H9 (cell line): ENCODE measurements at regions not wholly inside any gene's neighbourhood (a gene's known extent, or its start where the extent isn't known, plus 50 kb on each side); places are given as distances from the start of the nearest gene placed in this dataset.

Source experiments
- DNase-seq: peaks from one replicate; pipeline ENCODE4 v3.0.0-alpha.2; 2017
- H2AFZ ChIP-seq: one replicate; pipeline ENCODE4 v1.6.1; 2013; ENCODE audit warnings: mild to moderate bottlenecking, low read length, control low read depth, moderate library complexity
- H2AK5ac ChIP-seq: 2 replicates; pipeline ENCODE4 v1.6.1; 2013; ENCODE audit warnings: low read length, control low read depth, mixed read lengths; ENCODE audit not compliant: insufficient read length
- H2BK120ac ChIP-seq: one replicate; pipeline ENCODE4 v1.6.1; 2013; ENCODE audit warnings: low read depth, mild to moderate bottlenecking, low read length, control low read depth, inconsistent platforms; ENCODE audit not compliant: poor library complexity, severe bottlenecking
- H2BK12ac ChIP-seq: 2 replicates; pipeline ENCODE4 v1.6.1; 2013; ENCODE audit warnings: low read length, control low read depth, mixed read lengths, low read depth; ENCODE audit not compliant: insufficient read length
- H2BK15ac ChIP-seq: 2 replicates; pipeline ENCODE4 v1.6.1; 2013; ENCODE audit warnings: low read depth, low read length, control low read depth
- H2BK20ac ChIP-seq: one replicate; pipeline ENCODE4 v1.6.1; 2013; ENCODE audit warnings: low read depth, mild to moderate bottlenecking, low read length, control low read depth, inconsistent platforms; ENCODE audit not compliant: poor library complexity, severe bottlenecking
- H2BK5ac ChIP-seq: 2 replicates; pipeline ENCODE4 v1.6.1; 2013; ENCODE audit warnings: low read length, control low read depth, mixed read lengths; ENCODE audit not compliant: insufficient read length
- H3K14ac ChIP-seq: 2 replicates; pipeline ENCODE4 v1.6.1; 2013; ENCODE audit warnings: low read length, control low read depth; ENCODE audit not compliant: insufficient read depth
- H3K18ac ChIP-seq: 2 replicates; pipeline ENCODE4 v1.6.1; 2013; ENCODE audit warnings: low read depth, mild to moderate bottlenecking, mixed read lengths, low read length, control low read depth; ENCODE audit not compliant: insufficient read length
- H3K23ac ChIP-seq: 2 replicates; pipeline ENCODE4 v1.6.1; 2013; ENCODE audit warnings: low read length, control low read depth, mixed read lengths, low read depth; ENCODE audit not compliant: insufficient read length
- H3K23me2 ChIP-seq: 2 replicates; pipeline ENCODE4 v1.6.1; 2013; ENCODE audit warnings: low read depth, mild to moderate bottlenecking, mixed read lengths, low read length, control low read depth; ENCODE audit not compliant: insufficient read length, poor library complexity, severe bottlenecking
- H3K27ac ChIP-seq: 2 replicates; pipeline ENCODE4 v1.5.1; 2013; ENCODE audit warnings: low read length, control low read depth, mixed read lengths, low read depth; ENCODE audit not compliant: insufficient read length
- H3K27me3 ChIP-seq: 2 replicates; pipeline ENCODE4 v1.6.1; 2013; ENCODE audit warnings: low read length, control low read depth, inconsistent platforms; ENCODE audit not compliant: insufficient read depth
- H3K4ac ChIP-seq: 2 replicates; pipeline ENCODE4 v1.6.1; 2013; ENCODE audit warnings: low read depth, mild to moderate bottlenecking, control low read depth, inconsistent platforms, low read length, moderate library complexity
- H3K4me1 ChIP-seq: 2 replicates; pipeline ENCODE4 v1.6.1; 2013; ENCODE audit warnings: low read length, control low read depth, inconsistent platforms; ENCODE audit not compliant: insufficient read depth
- H3K4me2 ChIP-seq: 2 replicates; pipeline ENCODE4 v1.6.1; 2013; ENCODE audit warnings: low read length, control low read depth, mixed read lengths; ENCODE audit not compliant: insufficient read length, insufficient read depth
- H3K56ac ChIP-seq: 2 replicates; pipeline ENCODE4 v1.6.1; 2013; ENCODE audit warnings: low read depth, mild to moderate bottlenecking, mixed read lengths, low read length, control low read depth; ENCODE audit not compliant: insufficient read length
- H3K79me1 ChIP-seq: 2 replicates; pipeline ENCODE4 v1.6.1; 2013; ENCODE audit warnings: low read depth, mild to moderate bottlenecking, moderate library complexity, low read length, control low read depth, inconsistent platforms; ENCODE audit not compliant: insufficient read depth, poor library complexity, severe bottlenecking
- H3K79me2 ChIP-seq: 2 replicates; pipeline ENCODE4 v1.6.1; 2013; ENCODE audit warnings: low read length, control low read depth, inconsistent platforms; ENCODE audit not compliant: insufficient read depth
- H3K9ac ChIP-seq: 2 replicates; pipeline ENCODE4 v1.6.1; 2013; ENCODE audit warnings: low read length, control low read depth, mixed read lengths; ENCODE audit not compliant: insufficient read length; ENCODE audit errors: extremely low read depth
- H3K9me3 ChIP-seq: one replicate; pipeline ENCODE4 v1.6.1; 2013; ENCODE audit warnings: low read depth, low read length, inconsistent platforms; ENCODE audit not compliant: control insufficient read depth
- H3T11ph ChIP-seq: one replicate; pipeline ENCODE4 v1.6.1; 2013; ENCODE audit warnings: mild to moderate bottlenecking, low read length, control low read depth, inconsistent platforms
- H4K20me1 ChIP-seq: one replicate; pipeline ENCODE4 v1.6.1; 2013; ENCODE audit not compliant: control insufficient read depth, insufficient read length, insufficient read depth
- H4K5ac ChIP-seq: 2 replicates; pipeline ENCODE4 v1.6.1; 2013; ENCODE audit warnings: low read depth, mild to moderate bottlenecking, mixed read lengths, low read length, control low read depth; ENCODE audit not compliant: insufficient read length
- H4K8ac ChIP-seq: replicated peaks from 2 replicates; pipeline ENCODE4 v1.6.1; 2013; ENCODE audit warnings: low read length, control low read depth, mixed read lengths, low read depth; ENCODE audit not compliant: insufficient read length
- H4K91ac ChIP-seq: 2 replicates; pipeline ENCODE4 v1.6.1; 2013; ENCODE audit warnings: low read depth, mild to moderate bottlenecking, moderate library complexity, mixed read lengths, low read length, control low read depth; ENCODE audit not compliant: insufficient read length
- H3K27ac Mint-ChIP-seq, 3 experiments: 2 replicates in 2 of 3; 3 replicates in 1 of 3; pipeline ENCODE4 v1.8.0; 2020 to 2021; ENCODE audit warnings: mixed read lengths in 3 of 3, mild to moderate bottlenecking in 1 of 3, moderate library complexity in 1 of 3
- H3K27me3 Mint-ChIP-seq: 2 replicates; pipeline ENCODE4 v1.8.0; 2021; ENCODE audit warnings: low read depth, mild to moderate bottlenecking, moderate library complexity, mixed read lengths
- H3K36me3 Mint-ChIP-seq, 3 experiments: 2 replicates in 2 of 3; 3 replicates in 1 of 3; pipeline ENCODE4 v1.8.0; 2020 to 2021; ENCODE audit warnings: low read depth in 3 of 3, mixed read lengths in 3 of 3; ENCODE audit not compliant: insufficient read depth in 1 of 3
- H3K4me1 Mint-ChIP-seq, 2 experiments: 2 replicates each; pipeline ENCODE4 v1.8.0; 2020; ENCODE audit warnings: mixed read lengths in 2 of 2
- H3K4me3 Mint-ChIP-seq, 2 experiments: 2 replicates in 1 of 2; 3 replicates in 1 of 2; pipeline ENCODE4 v1.8.0; 2020 to 2021; ENCODE audit warnings: mild to moderate bottlenecking in 2 of 2, mixed read lengths in 2 of 2, moderate library complexity in 1 of 2
- H3K9me3 Mint-ChIP-seq, 2 experiments: 2 replicates in 1 of 2; 3 replicates in 1 of 2; pipeline ENCODE4 v1.8.0; 2020; ENCODE audit warnings: mild to moderate bottlenecking in 2 of 2, mixed read lengths in 2 of 2, moderate library complexity in 1 of 2
- TF ChIP-seq, protein P1 (sequence below): fragments of 200-600 bp; sonication (generic); conservative IDR thresholded peaks from 3 replicates; pipeline ENCODE4 v1.8.0; 2021; ENCODE audit warnings: antibody characterized with exemption, mild to moderate bottlenecking

DNA sequence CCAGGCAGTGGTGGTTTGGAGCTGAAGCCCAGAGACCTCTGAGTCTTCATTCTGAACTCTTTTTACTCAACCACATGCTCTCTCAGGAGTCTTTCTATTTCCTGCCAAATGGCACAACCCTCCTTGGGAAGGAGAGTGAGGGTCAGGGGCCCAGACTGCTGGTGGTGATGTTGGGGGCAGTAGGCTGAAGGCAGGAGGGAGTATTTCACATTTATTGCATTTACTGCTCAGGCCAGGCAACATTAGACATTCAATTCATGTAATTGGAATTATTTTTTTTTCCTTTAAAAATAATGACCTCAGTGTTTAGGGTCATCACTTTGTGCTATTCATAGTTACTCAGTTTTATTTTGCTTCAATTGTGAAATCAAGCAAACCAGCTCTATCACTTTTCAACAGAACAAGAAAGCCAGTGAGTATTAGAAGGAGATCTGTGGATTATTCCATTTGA, 311.3 kb upstream of the NT5C1B start:
- H3K79me2 ChIP-seq, result no peaks in the 10 kb centered on the region
- H2BK12ac ChIP-seq, result no peak overlapping the region
- no peak overlapping the region for H3T11ph ChIP-seq
- H3K9me3 ChIP-seq, result no peaks in the 10 kb centered on the region
- H2AFZ ChIP-seq, result no peak overlapping the region
- no peak overlapping the region for H2BK20ac ChIP-seq
- H3K4me1 ChIP-seq, result no peaks in the 10 kb centered on the region
- DNase-seq, result no peak
- no peaks in the 10 kb centered on the region for H3K9me3 Mint-ChIP-seq
- H3K79me1 ChIP-seq, result no peaks in the 10 kb centered on the region
- no peak overlapping the region for H3K27ac Mint-ChIP-seq
- TF ChIP-seq, protein P1, sequence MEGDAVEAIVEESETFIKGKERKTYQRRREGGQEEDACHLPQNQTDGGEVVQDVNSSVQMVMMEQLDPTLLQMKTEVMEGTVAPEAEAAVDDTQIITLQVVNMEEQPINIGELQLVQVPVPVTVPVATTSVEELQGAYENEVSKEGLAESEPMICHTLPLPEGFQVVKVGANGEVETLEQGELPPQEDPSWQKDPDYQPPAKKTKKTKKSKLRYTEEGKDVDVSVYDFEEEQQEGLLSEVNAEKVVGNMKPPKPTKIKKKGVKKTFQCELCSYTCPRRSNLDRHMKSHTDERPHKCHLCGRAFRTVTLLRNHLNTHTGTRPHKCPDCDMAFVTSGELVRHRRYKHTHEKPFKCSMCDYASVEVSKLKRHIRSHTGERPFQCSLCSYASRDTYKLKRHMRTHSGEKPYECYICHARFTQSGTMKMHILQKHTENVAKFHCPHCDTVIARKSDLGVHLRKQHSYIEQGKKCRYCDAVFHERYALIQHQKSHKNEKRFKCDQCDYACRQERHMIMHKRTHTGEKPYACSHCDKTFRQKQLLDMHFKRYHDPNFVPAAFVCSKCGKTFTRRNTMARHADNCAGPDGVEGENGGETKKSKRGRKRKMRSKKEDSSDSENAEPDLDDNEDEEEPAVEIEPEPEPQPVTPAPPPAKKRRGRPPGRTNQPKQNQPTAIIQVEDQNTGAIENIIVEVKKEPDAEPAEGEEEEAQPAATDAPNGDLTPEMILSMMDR, result no peak
- no peak overlapping the region for H3K4me2 ChIP-seq
- no peak overlapping the region for H2BK120ac ChIP-seq
- H3K4me3 Mint-ChIP-seq, result no peak overlapping the region
- H3K56ac ChIP-seq, result no peak overlapping the region
- no peak overlapping the region for H3K4ac ChIP-seq
- no peak overlapping the region for H2AK5ac ChIP-seq
- H3K18ac ChIP-seq, result no peak overlapping the region
- H4K5ac ChIP-seq, result no peak overlapping the region
- no peak overlapping the region for H4K8ac ChIP-seq
- no peak overlapping the region for H3K14ac ChIP-seq
- H2BK5ac ChIP-seq, result no peak overlapping the region
- no peak overlapping the region for H3K9ac ChIP-seq
- H3K27me3 ChIP-seq, result no peaks in the 10 kb centered on the region
- H4K20me1 ChIP-seq, result no peaks in the 10 kb centered on the region
- no peak overlapping the region for H4K91ac ChIP-seq
- H3K27ac ChIP-seq, result no peak overlapping the region
- no peak overlapping the region for H3K23ac ChIP-seq
- H2BK15ac ChIP-seq, result no peak overlapping the region
- no peaks in the 10 kb centered on the region for H3K23me2 ChIP-seq
- H3K36me3 Mint-ChIP-seq, result no peaks in the 10 kb centered on the region
- H3K4me1 Mint-ChIP-seq, result no peaks in the 10 kb centered on the region
- H3K27me3 Mint-ChIP-seq, result no peaks in the 10 kb centered on the region; the same call in 1 of the 2 replicates
